NCI-H1092 treated with DMSO at 0.1 percent for 48 hours (cell line): ENCODE measurements at regions not wholly inside any gene's neighbourhood (a gene's known extent, or its start where the extent isn't known, plus 50 kb on each side); places are given as distances from the start of the nearest gene placed in this dataset.
A peak's percentile ranks its signal among the peaks of the same experiment; 100 is the strongest.
"Not testable (repeated sequence)": the region's sequence is repeated elsewhere in the genome, so short reads cannot be mapped to it uniquely, and the experiment has no call there.

ENCODE experiments used
- DNase-seq: peaks from one replicate; lab custom pipeline; 2025; lab: John Stamatoyannopoulos, UW

DNA sequence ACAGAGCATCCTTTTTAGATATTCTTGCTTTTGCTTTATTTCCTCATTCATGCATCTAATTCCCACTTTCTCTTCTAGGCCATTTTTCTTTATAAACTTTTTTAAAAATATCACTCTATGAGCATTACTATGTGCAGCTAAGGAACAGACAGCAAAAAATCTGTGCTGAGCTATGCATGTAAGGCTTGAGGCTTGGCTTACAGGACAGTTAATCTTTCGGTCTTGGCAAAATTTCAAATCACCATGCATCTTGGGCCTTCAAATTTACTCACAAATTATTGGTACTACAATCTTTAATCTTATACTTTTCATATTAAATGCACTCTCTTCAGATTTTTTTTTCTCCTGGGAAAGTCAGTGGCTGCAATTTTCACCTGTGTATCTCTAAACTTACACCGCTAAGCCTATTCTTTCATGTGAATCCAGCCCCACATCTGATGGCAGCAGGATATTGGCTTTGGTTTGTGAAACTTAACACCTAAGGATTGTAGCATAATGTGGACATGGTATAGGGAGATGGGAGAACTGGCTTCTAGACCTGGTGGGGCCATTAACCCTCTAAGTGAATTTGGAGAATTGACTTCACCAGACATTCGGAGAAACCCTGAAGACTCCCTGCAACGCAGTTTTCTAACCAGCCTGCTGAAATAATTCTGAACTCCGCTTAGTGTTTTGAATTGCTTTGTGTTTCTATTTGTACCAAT is 278.3 kb downstream of the SPRY1 start:
- DNase-seq: no peak

DNA sequence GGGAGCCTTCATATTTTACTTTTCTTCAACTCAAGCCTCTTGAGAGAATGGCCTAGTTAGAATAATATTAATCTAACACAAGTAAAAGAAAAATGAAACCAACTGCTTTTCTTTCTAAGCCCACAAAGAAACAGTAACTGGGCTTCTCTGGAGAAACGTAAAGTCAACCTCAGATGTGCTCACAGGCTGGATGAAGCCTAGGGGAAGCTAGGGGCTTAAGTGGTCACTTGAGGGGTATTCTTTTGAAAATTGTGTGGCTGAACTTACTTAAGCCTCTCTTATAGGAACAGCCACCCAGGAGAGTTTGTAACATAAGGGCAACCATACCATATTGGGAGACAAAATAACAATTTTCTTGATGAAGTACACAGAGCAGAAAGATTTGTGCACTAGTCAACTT is 279.0 kb downstream of the SPRY1 start:
- no peak for DNase-seq

DNA sequence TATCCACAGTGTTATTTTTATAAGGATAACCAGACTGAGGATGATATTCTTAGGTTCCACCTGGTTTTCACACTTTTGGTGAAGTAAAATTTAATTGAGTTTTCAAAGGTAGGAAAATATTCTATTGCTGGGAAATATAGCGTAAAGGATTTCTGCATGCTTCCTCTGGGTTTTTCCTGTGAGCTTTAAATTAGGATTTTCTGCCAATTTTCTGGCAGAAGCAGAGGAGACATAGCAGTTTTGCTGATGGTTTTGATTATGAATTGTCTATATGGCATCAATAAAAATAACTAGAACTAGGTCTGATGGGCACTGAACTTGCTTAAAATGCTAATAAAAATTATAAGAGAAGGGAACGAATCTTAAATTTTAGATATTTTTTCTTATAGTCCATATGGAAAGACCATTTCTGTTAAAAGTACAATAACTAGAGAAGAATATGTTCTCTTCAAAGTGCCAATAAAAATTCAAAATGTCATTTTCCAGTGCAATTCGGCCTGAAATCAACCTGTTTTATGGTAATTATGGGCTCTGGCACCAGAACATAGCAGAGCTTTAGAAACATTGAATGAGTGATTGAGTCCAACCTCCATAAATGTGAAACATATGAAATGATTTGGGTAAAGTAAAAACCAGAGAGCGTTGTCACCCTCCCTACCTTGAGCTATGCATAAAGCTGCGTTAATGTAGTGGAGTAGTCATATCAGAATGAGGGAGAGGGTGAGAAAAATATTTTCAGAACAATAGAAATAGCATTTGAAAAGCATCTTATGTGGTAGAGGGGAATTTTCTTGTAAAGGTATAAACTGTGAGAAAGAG is 279.7 kb downstream of the SPRY1 start:
- DNase-seq: no peak

DNA sequence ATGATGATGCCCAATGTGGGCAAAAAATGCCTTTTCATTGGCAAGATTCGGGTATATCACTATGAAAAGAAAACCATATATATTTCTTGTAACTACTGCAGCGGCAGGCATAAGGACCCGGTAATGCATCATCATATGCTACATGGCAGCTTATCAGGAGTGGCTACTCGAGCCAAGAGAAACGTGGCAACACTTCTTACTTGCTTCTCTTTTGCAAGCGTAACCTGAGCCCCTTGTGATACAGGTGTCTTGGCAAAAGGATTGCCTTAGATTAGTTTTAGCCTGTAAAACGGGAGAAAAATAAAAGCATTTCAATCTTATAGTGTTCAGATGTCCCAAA is 280.3 kb downstream of the SPRY1 start:
- peak; percentile 82 for DNase-seq

DNA sequence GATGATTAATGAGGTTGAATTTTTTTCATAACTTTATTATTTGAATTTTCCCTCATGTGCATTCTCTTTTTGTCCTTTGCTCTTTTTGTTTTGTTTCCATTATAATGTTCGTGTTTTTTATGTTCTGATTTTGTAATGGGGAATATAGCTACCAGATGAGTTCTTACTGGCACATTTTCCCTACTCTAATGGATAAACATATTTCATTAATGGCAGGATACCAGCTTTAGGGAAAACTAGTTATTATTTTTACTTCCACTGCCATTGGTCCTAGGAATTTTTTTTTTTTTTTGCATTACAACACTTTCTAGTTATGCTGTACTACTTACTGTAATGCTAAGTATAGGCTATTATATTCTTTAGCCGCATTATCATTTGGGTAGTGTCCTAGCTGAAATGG is 286.3 kb downstream of the SPRY1 start:
- DNase-seq: no peak

DNA sequence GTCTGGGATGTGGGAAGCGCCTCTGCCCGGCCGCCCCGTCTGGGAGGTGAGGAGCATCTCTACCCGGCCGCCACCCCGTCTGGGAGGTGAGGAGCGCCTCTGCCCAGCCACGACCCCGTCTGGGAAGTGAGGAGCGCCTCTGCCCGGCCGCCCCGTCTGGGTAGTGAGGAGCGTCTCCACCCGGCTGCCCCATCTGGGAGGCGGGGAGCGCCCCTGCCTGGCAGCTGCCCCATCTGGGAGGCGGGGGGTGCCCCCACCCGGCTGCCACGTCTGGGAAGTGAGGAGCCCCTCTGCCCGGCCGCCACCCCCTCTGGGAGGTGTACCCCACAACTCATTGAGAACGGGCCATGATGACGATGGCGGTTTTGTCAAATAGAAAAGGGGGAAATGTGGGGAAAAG is 288.3 kb downstream of the SPRY1 start:
- DNase-seq: not testable (repeated sequence)

DNA sequence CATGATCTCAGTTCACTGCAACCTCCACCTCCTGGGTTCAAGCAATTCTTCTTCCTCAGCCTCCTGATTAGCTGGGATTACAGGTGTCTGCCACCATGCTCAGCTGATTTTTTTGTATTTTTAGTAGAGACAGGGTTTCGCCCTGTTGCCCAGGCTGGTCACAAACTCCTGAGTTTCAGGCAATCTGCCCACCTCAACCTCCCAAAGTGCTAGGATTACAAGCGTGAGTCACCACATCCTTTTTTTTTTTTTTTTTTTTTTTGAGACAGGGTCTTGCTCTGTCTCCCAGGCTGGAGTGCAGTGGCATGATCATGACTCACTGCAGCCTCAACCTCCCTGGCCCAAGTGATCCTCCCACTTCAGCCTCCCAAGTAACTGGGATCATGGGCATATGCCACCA is 298.9 kb downstream of the SPRY1 start:
- DNase-seq: not testable (repeated sequence)

DNA sequence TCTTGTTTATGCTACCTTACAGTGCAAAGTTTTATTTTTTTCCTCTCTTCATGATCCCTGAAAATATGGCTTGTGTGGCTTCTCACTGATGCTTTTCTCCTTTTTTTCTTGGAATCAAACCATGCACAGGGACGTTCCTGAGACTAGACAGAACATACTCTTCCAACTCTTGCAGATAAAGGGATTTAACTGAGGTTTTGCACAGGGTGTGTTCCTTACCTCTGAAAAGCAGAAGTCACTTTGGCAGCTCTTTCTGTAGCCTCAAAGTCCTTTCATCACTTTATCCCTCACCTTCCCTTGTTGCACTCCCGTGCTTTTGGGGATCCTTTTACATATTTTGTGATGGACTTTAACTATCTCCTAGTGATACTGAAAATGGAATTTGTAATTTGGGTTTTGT is 300.1 kb downstream of the SPRY1 start:
- no peak for DNase-seq

DNA sequence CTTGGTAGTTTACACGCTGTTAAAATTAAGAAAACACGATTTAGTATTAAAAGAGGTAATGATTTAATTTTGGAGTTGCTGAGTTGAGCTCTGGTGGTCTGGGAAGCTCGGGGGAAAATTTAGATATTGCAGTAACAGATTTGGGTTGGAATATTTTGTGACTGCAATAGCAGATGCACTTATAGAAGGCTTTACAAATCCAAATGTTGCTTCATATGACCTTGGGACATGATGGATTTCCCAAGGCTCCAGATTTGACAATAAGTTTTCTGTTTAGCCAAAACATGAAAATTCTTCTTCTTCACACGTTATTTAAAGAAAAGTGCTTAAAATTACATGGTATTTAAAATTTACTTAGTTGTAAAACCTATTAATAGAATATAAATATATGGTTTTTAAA is 302.0 kb downstream of the SPRY1 start:
- DNase-seq: no peak

DNA sequence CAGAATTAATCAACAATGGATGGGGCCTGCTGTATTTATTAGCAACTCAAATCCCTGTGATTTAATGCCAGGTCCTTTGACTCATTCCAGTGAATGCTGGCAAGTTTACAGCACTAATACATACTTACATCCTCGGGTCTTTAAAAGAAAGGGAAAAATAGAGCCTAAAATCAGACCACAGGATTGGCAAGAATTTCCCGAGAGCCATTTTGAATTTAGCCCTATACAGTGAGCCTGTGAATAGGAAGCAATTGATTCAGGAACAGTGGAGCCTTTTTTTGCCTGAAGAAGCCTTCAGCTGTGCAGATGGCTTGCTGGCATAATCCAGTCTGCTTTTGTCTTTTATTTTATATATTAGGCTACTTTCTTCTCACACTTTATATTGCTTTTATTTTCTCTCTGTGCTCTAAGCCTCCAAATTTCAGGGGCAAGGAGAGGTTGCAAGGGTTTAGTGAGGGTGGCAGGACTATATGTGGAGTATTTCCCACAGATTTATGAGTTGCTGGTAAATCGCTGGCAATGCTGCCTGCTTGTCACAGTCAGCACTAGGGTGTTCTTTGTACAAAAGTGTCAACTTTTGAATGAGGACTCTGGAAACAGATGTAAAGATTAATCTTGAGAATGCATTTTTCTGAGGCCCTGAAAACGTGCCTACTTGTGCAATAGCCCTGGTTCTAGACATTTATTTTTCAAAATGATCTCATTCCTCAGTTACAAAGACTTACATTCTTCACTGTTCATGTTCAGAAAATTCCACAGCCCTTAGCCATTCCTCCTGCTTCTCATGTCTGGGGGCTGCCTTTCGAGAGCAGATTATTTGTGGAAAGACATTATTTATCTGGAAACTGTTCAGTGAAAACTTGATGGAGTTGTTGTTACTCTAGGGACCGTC is 303.5 kb downstream of the SPRY1 start:
- DNase-seq: no peak

DNA sequence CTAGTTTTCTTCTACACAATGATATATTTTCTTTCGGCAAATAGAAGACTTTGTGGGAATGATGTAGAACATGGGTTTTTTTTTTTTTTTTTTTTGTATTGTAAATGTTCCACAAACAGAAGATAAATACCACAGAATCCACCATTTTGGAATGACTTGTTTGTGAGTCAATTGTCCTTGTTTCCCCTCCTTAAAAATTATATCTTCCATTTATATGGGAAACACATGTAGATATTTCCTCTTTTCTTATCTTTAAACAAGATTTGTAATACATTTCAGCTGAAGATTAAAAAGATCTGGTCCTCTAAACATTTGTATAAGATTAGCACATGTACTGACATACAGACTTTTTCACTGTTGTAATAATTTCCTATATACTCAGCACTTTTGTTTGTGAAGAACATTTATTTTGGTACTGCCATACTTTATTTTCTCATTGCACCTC is 304.6 kb downstream of the SPRY1 start:
- DNase-seq: no peak

DNA sequence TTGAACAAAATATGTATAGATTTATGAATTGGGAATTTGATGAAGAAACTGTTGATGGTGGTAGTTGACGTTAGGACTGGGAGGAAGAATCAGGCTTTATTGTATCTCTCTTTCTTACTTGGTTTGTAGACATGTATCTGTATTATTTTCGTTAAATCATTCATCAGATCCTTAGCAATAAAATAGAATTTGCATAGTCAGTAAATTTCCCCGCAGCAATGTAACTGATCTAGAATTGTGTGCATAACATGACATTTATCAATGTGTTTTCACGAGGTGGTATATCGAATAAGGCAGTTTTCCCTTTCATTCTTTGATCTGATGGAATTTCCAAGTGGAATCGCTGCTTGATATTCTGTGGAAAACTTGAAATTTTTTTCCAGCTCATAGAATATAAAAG is 308.8 kb downstream of the SPRY1 start:
- no peak for DNase-seq

DNA sequence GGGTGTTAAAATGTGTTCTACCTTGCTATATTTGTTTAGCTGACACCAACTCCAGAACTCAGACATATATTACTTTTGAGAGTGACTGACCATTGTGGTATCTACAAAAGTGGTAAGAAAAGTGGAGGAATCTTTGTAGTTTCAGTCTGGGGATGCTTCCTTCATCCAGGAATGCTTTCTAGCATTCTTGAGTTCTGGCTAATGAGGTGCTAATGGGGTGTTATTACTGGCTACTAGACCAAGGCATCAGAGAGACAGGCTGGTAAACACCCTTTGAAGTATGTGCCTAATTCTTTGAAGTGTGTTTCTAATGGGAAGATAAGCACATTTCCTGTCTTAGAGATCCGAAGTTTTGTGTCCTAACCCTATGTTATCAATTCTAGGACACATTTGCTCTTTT is 310.4 kb downstream of the SPRY1 start:
- no peak for DNase-seq

DNA sequence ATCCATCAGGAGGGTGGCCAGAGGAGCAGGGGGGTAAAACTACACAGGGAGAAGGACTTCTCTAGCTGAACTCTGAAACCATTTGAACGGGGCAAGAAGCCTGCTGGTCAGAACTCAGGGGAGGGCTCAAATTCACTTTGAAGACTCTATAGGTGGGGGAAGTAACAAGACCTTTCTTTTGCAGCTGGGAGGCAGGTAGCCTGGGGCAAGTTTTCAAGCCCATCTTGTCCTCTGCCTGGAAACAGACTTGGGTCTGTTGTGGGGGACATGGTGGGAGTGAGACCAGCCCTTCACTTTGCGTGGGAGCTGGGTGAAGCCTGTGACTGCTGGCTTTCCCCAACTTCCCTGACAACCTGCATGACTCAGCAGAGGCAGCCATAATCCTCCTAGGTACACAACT is 312.3 kb downstream of the SPRY1 start:
- no peak for DNase-seq

DNA sequence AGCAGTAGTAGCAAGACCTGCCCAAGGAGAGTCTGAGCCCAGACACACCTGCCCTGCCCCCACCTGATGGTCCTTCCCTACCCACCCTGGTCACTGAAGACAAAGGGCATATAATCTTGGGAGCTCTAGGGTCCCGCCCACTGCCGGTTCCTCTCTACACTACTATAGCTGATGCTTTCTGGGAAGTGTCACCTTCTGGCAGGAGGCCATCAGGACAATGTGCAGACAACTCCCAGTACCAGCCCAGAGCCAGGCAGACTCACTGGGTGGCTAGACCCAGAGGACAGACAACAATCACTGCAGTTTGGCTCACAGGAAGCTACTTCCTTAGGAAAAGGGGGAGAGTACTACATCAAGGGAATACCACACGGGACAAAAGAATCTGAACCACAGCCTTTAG is 312.7 kb downstream of the SPRY1 start:
- DNase-seq: no peak

DNA sequence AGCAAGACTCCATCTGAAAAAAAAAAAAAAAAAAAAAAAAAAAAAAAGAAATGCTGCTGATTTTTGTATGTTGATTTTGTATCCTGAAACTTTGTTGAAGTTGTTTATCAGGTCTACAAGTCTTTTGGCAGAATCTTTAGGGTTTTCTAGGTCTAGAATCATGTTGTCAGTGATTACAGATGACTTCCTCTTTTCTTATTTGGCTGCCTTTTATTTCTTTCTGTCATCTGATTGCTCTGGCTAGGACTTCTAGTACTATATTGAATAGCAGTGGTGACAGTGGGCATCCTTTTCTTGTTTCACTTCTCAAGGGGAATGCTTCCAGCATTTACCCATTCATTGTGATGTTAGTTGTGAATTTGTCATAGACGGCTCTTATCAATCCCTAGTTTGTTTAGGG is 334.4 kb downstream of the SPRY1 start:
- no peak for DNase-seq

DNA sequence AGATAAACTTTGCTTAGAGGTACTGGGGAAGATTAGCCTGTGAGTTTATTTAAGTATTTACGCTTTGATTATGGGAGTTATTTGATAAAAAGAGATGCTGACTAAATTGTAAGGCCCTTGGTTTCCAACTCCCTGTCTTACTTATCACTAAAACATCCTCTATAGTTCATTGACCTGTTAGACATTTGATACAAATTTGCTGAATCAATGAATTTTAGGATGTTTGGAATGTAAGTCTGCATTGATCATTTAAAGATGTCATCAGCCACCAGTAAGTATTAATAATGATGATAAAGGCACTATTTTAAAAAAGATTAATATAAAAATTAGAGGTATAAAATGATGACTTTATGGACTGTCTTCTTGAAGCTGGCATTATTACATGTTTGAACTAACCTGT is 340.6 kb downstream of the SPRY1 start:
- no peak for DNase-seq

DNA sequence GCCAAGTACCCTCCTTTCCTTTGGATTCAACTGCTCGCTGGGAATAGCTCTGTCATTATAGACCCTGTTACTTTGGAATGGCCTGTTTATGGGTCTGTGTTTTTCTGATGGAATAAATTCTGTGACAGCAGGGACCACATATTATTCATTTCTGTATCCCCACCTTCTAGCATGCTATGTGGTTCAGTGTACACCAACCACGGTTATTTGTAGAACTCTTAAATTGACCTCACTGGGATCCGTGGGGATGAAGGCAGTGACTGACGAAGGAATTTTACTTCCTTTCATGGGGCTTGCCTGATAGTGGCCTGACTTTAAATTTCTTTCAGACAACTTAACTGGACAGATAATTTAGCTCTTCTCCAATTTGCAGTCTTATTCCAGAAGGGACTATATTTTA is 343.2 kb downstream of the SPRY1 start:
- no peak for DNase-seq

DNA sequence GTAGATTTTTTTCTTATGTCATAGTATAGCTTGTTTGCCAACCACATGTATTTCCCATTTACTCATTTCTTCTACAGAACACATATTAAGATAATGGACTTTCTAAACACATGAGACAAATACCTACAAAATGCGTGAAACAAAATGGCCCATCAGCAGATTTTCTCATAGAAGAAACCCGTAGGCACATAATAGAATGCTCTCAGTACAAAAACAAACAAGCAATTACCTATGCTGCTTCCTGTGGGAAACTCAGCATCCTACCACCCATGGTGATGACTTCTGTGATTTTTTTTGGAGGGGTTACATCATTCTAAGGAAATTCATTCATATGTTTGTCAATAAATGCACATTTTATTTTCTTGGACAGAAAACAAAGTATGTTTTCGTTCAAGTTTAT is 343.6 kb downstream of the SPRY1 start:
- DNase-seq: no peak

DNA sequence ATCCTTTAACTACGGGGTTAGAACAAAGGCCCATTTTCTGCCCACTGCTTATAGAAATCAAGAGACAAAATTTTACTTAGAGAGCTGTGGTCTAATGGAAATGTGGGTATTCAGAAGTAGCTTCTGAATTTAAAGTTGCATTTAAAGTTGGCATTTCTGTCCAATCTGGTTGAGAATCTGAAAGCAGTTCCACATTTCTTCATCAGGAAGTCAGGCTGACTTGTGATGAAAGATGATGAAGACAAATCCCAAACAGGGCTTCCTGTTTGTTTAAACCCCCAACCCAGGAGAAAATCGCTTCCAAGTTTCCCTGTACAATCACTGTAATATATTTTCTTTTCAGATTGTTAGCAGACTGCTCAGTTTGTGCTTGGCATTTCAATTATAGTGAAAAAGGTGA is 345.3 kb downstream of the SPRY1 start:
- no peak for DNase-seq

DNA sequence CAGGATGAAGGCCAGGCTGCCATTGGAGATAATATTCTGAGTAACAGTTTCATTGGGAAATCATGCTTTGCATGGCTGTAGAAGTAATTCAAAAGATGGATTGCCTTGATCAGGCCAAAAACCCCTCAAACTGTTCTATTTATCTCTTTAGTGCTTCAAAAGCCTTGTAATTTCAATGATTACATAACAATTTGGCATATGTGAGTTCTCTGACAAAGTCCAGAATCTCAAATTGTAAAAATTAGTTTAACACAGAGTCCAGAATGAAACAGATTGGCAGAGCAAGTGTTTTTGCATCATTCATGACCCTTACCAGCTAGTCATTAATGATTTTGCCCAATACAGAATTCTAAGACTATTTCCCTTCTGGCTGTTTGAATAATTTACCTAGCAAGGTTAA is 347.3 kb downstream of the SPRY1 start:
- no peak for DNase-seq

DNA sequence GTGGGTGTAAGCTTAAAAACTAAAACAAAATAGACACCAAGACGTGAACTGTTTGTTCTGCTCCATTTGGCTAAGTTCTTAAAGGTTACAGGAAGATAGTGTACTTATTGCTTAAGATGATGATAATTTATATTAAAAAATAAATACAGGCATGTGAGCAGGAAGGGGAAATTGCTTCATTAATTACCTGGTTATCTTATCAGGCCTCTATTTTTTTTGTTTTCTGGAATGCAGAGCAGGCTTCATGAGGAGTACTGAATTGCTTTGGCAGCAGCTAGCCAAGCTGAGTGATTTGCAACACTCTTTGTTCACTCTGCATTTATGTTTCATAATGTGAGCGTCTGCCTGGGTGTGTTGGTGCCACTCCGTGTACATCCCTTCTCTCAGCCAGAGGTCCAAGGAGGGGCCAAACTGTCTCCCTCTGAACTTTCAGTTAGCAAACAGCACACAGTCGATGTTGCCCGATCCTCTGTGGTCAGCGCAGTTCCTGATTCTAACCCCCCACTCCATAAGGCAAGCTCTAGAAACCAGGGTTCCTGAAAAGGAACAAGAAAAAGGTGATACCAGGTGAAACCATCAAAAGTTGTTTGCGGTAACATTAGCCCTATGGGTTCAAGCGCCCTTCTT is 348.2 kb downstream of the SPRY1 start:
- DNase-seq: no peak
